ENCODE measurements at regions not wholly inside any gene's neighbourhood (a gene's known extent, or its start where the extent isn't known, plus 50 kb on each side); places are given as distances from the start of the nearest gene placed in this dataset.

DNA sequence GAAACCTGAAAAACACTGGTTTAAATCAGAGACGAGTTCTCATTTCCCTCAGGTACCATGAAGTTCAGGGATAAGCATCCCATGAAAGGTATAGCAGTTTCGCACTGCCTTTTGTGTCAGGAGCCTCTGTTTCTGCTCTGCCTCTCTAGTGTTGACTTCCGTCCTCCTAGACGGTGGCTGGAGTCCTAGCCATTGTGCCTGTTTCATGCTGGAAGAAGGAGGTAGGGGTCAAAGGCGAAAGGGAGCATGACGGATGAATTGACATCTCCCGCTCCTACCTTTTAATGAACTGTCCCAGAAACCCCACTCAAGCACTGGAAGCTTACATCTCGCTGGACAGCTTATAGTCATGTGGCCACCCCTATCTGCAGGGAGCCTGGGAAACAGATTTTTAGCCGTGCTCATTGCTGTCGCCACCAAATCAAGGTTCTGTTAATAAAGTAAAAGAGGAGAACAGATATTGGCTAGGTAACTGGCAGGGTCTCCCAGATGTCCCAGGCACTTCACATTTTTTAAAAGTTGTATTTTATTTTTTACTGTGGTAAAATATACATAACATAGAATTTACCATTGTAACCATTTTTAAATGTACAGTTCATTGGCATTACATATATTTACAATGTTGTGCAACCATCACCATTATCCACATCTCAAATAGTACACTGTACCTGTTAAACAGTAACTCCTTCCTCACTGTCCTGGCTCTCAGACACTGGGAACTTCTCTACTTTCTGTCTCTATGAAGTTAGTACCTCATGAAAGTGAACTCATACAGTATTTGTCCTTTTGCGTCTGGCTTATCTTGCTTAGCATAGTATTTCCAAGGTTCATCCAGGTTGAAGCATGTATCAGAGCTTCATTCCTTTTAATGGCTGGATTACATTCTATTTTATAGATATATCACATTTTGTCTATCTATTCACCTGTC, 55.0 kb upstream of the CTLA4 start:
- no peak for DNase-seq
- no peaks in the 10 kb centered on the region for H3K9me3 ChIP-seq (ENCODE audit: control insufficient read depth, low read length)
- no peaks in the 10 kb centered on the region for H3K36me3 ChIP-seq (ENCODE audit: control insufficient read depth, insufficient read depth, low read length)
- no peaks in the 10 kb centered on the region for H3K27me3 ChIP-seq (replicated peaks; ENCODE audit: control insufficient read depth, insufficient read depth, low read length, poor library complexity, severe bottlenecking)
- peaks cover 12% of the 10 kb centered on the region for H3K4me1 ChIP-seq (ENCODE audit: control insufficient read depth, insufficient read depth, low read length, poor library complexity, severe bottlenecking)
- H3K27ac ChIP-seq (ENCODE audit: insufficient read depth, low read length, poor library complexity, severe bottlenecking): no peak overlapping the region
- no peak overlapping the region for H3K4me3 ChIP-seq (ENCODE audit: insufficient read depth, low read depth, low read length, poor library complexity, severe bottlenecking)

- no peaks in the 10 kb centered on the region for H3K27me3 ChIP-seq (replicated peaks; ENCODE audit: control insufficient read depth, insufficient read depth, low read length, poor library complexity, severe bottlenecking)
- H3K27ac ChIP-seq (ENCODE audit: insufficient read depth, low read length, poor library complexity, severe bottlenecking): no peak overlapping the region
- H3K36me3 ChIP-seq (ENCODE audit: control insufficient read depth, insufficient read depth, low read length): no peaks in the 10 kb centered on the region
- no peak for DNase-seq
- peaks cover 12% of the 10 kb centered on the region for H3K4me1 ChIP-seq (ENCODE audit: control insufficient read depth, insufficient read depth, low read length, poor library complexity, severe bottlenecking)
- H3K9me3 ChIP-seq (ENCODE audit: control insufficient read depth, low read length): no peaks in the 10 kb centered on the region
- no peak overlapping the region for H3K4me3 ChIP-seq (ENCODE audit: insufficient read depth, low read depth, low read length, poor library complexity, severe bottlenecking)
Observed at GRCh38 chr2:203813684-203814083, 53.9 kb upstream of the CTLA4 start.

- Histone ChIP-seq H3K4me1 (ENCODE audit: control insufficient read depth, insufficient read depth, low read length, poor library complexity, severe bottlenecking) (peaks cover 12% of the 10 kb centered on the region), H3K27me3 (replicated peaks; ENCODE audit: control insufficient read depth, insufficient read depth, low read length, poor library complexity, severe bottlenecking) (no peaks in the 10 kb centered on the region), H3K9me3 (ENCODE audit: control insufficient read depth, low read length) (no peaks in the 10 kb centered on the region), H3K36me3 (ENCODE audit: control insufficient read depth, insufficient read depth, low read length) (no peaks in the 10 kb centered on the region), H3K27ac (ENCODE audit: insufficient read depth, low read length, poor library complexity, severe bottlenecking) (no peak overlapping the region), H3K4me3 (ENCODE audit: insufficient read depth, low read depth, low read length, poor library complexity, severe bottlenecking) (peak overlapping the region; percentile 19)
- peak in 2 of 3 donors; percentile 16 to 18 for DNase-seq
Observed at GRCh38 chr2:203814661-203815540, 52.7 kb upstream of the CTLA4 start.

DNA sequence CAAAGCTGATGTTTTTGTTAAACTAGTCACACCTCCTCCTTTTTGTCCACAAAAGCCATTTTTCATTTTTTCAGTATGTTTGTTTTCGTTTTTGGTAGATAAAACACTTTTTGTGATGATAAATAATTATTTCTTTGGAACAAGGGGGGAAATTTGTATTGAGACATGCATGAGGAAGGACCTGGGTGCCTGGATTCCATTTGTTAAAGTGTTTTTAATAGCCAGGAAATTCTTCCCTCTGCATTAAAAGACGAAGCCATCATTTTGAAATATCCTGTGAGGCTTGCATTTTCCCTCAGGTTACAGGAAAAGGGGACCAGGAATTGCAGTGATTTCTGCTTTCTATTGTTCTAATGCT, 52.1 kb upstream of the CTLA4 start:
- Histone ChIP-seq H3K27me3 (replicated peaks; ENCODE audit: control insufficient read depth, insufficient read depth, low read length, poor library complexity, severe bottlenecking) (no peaks in the 10 kb centered on the region), H3K27ac (ENCODE audit: insufficient read depth, low read length, poor library complexity, severe bottlenecking) (no peak overlapping the region), H3K4me3 (ENCODE audit: insufficient read depth, low read depth, low read length, poor library complexity, severe bottlenecking) (no peak overlapping the region), H3K9me3 (ENCODE audit: control insufficient read depth, low read length) (no peaks in the 10 kb centered on the region), H3K4me1 (ENCODE audit: control insufficient read depth, insufficient read depth, low read length, poor library complexity, severe bottlenecking) (peaks cover 12% of the 10 kb centered on the region), H3K36me3 (ENCODE audit: control insufficient read depth, insufficient read depth, low read length) (no peaks in the 10 kb centered on the region)
- DNase-seq: no peak

GRCh38 chr2:203817147-203817546, 50.4 kb upstream of the CTLA4 start:
- H3K4me3 ChIP-seq (ENCODE audit: insufficient read depth, low read depth, low read length, poor library complexity, severe bottlenecking): no peak overlapping the region
- no peak for DNase-seq
- no peaks in the 10 kb centered on the region for H3K9me3 ChIP-seq (ENCODE audit: control insufficient read depth, low read length)
- H3K27ac ChIP-seq (ENCODE audit: insufficient read depth, low read length, poor library complexity, severe bottlenecking): no peak overlapping the region
- H3K27me3 ChIP-seq (replicated peaks; ENCODE audit: control insufficient read depth, insufficient read depth, low read length, poor library complexity, severe bottlenecking): no peaks in the 10 kb centered on the region
- H3K4me1 ChIP-seq (ENCODE audit: control insufficient read depth, insufficient read depth, low read length, poor library complexity, severe bottlenecking): peaks cover 4% of the 10 kb centered on the region
- H3K36me3 ChIP-seq (ENCODE audit: control insufficient read depth, insufficient read depth, low read length): no peaks in the 10 kb centered on the region

Measured in effector memory CD4-positive, alpha-beta T cell (primary cell).